Dedifferentiated amniotic fluid mesenchymal stem cell (primary cell): ENCODE measurements at regions not wholly inside any gene's neighbourhood (a gene's known extent, or its start where the extent isn't known, plus 50 kb on each side); places are given as distances from the start of the nearest gene placed in this dataset.

ENCODE experiments used
- DNase-seq: peaks from one replicate; pipeline ENCODE4 v3.0.0-alpha.2; 2016; ENCODE audit errors: extremely low spot score

- DNase-seq: no peak
These were observed 377.1 kb downstream of the VPS13C start for GRCh38 chr15:61682891-61683735.

DNA sequence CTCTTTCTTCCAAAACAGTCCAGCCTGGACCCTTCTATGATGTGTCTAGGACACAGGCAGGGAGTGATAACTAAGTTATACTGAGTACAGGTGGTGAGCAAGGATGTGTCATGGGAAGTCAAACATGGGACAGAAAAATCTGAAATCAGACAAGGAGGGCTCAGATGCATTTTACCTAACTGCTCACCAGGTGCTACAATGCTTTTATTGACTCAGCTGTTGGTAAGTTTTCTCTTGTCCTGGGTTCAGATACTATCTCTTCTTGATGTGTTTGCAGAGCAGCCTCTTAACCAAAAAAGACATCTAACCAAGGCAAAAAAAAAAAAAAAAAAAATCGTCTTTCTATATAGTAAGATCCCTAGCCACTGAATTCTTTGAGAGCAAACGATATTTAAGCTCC lies 378.6 kb downstream of the VPS13C start:
- DNase-seq: no peak

DNA sequence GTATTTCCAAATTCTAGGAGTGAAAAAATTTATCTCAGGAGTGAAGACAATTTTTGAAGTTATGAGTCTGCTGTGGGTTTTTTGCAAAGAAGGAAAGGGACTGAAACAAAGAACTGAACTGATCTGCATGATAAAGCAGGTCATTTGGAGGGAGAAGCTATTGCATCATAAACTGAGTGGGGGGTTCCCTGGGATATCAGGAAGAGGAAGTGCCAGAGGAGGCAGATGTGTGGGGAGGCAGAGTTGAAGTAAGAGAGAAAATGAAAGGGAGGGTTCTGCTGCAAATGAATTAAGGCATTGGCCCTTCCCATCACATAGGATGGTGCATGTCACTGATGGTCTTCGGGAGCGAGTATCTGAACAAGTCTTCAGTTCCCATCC lies 379.2 kb downstream of the VPS13C start:
- DNase-seq: no peak

GRCh38 chr15:61680260-61681037 lies 379.8 kb downstream of the VPS13C start:
- DNase-seq: no peak

DNA sequence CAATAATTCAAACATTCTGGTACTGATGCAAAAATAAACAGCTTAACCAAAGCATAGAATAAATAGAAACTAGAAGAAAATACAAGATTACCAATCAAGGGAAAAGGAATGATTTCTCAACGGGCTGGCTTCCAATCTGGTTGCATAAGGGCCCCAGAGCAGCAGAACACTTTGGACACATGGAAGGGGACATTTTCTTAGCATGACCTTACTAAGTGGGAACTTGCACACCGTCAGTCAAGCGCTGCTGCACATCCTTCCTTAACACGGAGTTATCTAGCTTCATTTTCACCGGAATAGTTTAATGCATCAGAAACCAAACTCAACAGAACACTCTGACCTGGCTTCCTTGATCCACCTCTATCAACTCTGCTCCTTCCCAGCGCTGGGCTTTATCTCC lies 388.5 kb downstream of the VPS13C start:
- DNase-seq: no peak

DNA sequence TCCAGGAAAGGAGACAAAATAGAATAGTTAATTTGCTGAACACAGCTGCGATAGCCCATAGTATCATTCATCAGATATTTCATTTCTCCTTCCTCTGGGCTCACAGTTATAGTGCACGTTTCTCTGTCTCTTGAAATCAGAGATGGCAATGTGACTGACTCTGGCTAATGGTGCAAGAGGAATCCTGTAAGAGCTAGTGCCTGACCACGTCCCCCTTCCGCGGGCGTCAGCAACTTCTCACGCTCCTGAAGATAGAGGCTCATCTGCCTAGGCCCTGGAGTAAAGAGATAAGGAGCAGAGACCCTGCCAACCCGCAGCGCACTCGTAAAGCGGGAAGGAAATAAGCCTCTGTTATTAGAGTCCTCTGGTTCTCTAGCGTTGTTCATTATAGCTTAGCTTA lies 391.8 kb downstream of the VPS13C start:
- no peak for DNase-seq

- no peak for DNase-seq
These were observed 398.5 kb downstream of the VPS13C start for GRCh38 chr15:61661791-61662190.

GRCh38 chr15:61660579-61660978 lies 399.7 kb downstream of the VPS13C start:
- peak; percentile 51 for DNase-seq

GRCh38 chr15:61659566-61660190 lies 400.6 kb downstream of the VPS13C start:
- DNase-seq: peak; percentile 18

- DNase-seq: no peak
These were observed 402.8 kb downstream of the VPS13C start for GRCh38 chr15:61657461-61657860.

DNA sequence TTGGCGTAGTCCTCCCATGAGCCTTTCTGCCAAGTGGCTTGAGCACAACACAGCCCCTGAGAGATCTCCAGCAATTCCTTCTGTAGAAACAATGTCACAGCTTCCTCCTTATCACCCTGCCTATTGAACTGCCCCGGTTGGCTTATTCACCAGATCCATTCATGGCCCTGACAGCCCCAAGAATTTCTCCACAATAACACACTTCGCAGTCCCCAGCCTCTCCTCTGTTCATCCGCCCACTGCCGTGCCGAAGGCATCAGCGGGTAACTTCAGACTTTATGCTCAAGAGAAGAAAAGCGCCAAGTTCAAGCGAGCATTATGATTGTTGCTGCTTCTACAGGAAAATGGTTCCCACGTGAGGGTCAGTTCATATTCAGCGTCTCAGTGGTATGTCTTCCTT lies 403.9 kb downstream of the VPS13C start:
- no peak for DNase-seq

DNA sequence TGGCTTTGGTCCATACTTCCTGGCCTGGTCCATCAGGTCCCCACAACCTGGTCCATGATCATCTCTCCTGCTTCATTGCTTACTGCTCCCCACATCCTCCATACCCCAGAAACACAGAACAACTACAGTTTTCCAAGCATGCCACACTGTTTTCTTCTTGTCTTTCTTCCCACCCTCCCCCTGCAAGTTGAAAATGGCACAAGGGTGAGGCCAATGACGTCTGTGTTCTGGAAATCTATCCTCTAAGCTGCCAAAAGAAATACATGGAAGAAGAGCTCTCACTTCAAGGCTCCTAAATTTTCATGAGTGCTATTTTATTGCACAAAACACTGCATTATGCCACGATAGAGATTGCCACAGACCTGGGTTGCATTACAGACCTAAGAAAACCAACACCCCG lies 404.4 kb downstream of the VPS13C start:
- DNase-seq: no peak

DNA sequence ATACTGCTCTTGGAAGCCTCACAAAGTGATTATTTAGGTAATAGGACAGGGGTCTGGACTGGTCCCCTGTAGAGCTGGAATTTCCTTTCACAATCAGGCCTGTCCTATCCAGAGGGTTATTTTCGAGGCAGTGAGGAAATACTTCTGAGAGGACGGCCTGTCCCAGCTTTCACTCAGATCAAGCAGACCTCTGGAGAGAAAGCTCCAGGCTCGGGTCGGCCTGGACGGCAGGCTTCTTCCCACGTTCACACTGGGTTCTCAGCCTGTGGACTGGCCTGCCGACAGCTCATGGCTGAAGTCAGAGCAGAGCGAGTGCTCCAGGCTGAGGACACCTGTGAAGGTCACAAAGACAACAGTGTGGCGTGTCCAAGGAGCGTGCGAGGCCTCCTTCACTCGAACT lies 405.3 kb downstream of the VPS13C start:
- no peak for DNase-seq

DNA sequence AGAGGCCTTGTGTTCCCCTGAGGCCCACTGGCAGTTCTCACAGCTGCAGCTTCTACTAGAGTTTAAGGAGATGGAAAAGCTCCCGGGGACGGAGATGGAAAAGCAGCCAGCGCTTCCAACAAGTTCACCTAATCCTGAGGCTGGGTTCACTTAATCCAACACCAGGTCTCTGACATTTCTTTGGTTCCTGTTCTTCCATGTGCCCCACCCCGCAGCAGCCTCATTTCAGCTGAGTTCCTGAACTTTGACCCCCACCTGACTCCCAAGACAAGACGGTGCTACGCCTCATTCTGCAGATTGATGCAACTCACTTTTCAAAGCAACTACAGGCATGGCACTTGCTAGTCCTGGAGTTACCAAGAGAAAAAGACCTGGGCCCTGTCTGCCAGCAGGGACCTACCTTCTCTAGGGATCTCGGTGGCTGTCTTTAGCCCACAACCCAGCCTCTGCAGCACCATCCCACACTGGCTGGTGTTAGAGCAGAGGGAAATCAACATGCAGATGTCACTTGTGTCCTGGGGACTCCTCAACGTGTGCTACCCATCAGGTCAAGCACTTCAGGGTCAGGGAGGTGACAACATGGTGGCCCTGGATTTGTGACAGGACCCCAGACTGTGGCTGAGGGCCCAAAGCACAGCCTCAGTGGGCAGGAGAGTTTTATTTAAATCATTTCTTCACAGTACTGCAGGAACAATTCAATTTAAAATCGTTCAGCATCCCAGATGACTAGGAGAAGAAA lies 406.1 kb downstream of the VPS13C start:
- DNase-seq: no peak

- DNase-seq: no peak
These were observed 407.1 kb downstream of the VPS13C start for GRCh38 chr15:61653110-61653509.

GRCh38 chr15:61651267-61651666 lies 409.0 kb downstream of the VPS13C start:
- no peak for DNase-seq

DNA sequence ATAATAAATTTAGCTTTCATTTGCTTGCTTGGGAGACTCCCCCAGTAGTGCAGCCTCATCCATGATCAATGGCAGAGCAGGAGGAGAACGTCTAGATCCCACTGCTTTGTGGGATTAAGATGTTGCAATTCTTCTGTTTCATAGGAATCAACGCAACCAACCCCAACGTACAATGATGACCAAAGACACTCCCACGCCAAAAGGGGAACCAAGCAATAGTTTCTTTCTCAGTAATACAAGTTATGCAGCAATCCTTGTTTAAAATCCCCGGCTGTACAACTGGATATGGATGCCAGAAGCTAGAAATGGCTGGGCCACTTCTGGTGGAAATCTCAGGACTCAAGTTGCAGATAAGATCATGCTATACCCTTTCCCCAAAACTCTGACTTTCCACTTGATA lies 411.2 kb downstream of the VPS13C start:
- no peak for DNase-seq

DNA sequence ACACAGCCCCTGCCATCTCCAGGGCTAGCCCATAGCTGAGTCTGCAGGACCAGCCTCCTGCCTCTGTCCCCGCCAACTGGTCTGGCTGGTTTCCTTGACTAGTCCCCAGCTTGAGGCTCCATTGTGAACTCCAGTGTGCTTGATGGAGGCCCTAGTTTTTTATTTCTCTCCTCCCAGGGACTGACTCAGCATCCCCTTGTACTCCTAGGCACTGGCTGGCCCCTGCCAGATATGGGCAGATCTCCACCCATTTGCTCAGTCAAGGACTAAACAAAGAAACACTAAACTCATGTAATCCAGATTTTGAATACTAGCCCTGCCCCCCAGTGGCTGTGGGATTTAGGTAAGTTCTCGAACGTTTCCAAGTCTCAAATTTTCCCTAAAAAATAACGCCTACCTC lies 415.4 kb upstream of the RORA start:
- no peak for DNase-seq

DNA sequence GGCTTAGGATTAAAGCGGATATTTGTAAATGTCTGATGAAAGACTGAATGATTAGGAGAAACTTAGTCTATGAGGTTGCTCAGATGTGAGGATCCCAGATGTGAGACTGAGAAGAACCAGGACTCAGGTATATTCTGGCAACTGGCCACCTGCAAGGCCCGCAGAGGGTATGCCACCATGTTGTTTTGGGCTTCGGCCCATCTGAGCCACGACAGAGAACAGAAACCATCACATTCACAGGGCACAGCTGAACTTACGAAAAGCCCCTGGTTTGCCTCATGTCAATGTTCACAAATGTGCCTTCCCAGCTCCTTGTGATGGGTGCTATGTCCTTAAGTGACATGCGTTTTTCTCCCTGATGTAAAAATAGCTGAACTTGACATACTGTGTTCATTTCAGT lies 412.5 kb upstream of the RORA start:
- no peak for DNase-seq

- no peak for DNase-seq
These were observed 411.7 kb upstream of the RORA start for GRCh38 chr15:61640756-61641155.

- DNase-seq: no peak
These were observed 410.4 kb upstream of the RORA start for GRCh38 chr15:61639491-61639890.

DNA sequence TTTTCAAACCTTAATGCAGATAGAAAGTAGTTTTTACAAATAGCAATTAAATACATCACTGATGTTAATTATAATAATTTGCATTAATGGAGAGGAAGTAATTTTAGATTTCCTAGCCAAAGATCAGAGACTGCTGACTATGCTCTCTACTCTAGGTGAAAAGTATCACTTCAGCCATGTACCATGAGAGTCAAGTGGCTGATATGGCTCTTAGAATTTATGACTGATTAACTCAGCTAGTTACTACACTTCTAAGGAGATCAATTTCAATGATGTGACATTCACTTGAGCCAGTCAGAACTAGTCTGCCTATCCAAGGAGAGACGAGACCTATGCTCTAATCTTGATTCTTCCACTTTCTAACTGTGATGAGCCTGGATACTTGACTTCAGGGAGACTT lies 405.7 kb upstream of the RORA start:
- DNase-seq: no peak
